Type B pancreatic cell (in vitro differentiated cells): ENCODE measurements at regions not wholly inside any gene's neighbourhood (a gene's known extent, or its start where the extent isn't known, plus 50 kb on each side); places are given as distances from the start of the nearest gene placed in this dataset.

Experiments
- DNase-seq: peaks from one replicate; pipeline ENCODE4 v3.0.0; 2021; ENCODE audit warnings: mixed read lengths; ENCODE audit not compliant: unreplicated experiment; ENCODE audit errors: extremely low spot score
- H3K27ac Mint-ChIP-seq: 2 replicates; pipeline ENCODE4 v1.8.0; 2021; ENCODE audit warnings: mild to moderate bottlenecking, mixed read lengths
- H3K27me3 Mint-ChIP-seq: 2 replicates; pipeline ENCODE4 v1.8.0; 2021; ENCODE audit warnings: mixed read lengths
- H3K36me3 Mint-ChIP-seq: 2 replicates; pipeline ENCODE4 v1.8.0; 2021; ENCODE audit warnings: mixed read lengths
- H3K4me1 Mint-ChIP-seq: one replicate; pipeline ENCODE4 v1.8.0; 2021; ENCODE audit warnings: mixed read lengths; ENCODE audit not compliant: unreplicated experiment
- H3K4me3 Mint-ChIP-seq: 2 replicates; pipeline ENCODE4 v1.8.0; 2021; ENCODE audit warnings: mild to moderate bottlenecking, mixed read lengths
- H3K9me3 Mint-ChIP-seq: 2 replicates; pipeline ENCODE4 v1.8.0; 2021; ENCODE audit warnings: mixed read lengths
- CTCF ChIP-seq: fragments of 200-600 bp; sonication (generic); conservative IDR thresholded peaks from 2 replicates; pipeline ENCODE4 v1.5.0; 2021; ENCODE audit warnings: antibody characterized with exemption, mild to moderate bottlenecking

- Mint-ChIP-seq H3K36me3 (no peaks in the 10 kb centered on the region), H3K9me3 (no peaks in the 10 kb centered on the region), H3K4me3 (no peak overlapping the region), H3K27ac (no peak overlapping the region), H3K4me1 (peaks cover 14% of the 10 kb centered on the region), H3K27me3 (peaks cover 3% of the 10 kb centered on the region)
- DNase-seq: no peak
- TF ChIP-seq CTCF: no peak
Measured at GRCh38 chr5:96243862-96244261, 189.2 kb downstream of the PCSK1 start.

GRCh38 chr5:96243203-96243602 lies 189.8 kb downstream of the PCSK1 start:
- DNase-seq: no peak
- Mint-ChIP-seq H3K36me3 (no peaks in the 10 kb centered on the region), H3K4me3 (no peak overlapping the region), H3K27ac (no peak overlapping the region), H3K4me1 (peaks cover 12% of the 10 kb centered on the region), H3K27me3 (peaks cover 3% of the 10 kb centered on the region), H3K9me3 (no peaks in the 10 kb centered on the region)
- no peak for TF ChIP-seq CTCF

GRCh38 chr5:96242571-96242970 lies 190.5 kb downstream of the PCSK1 start:
- no peak overlapping the region for H3K27ac Mint-ChIP-seq
- H3K36me3 Mint-ChIP-seq: no peaks in the 10 kb centered on the region
- H3K9me3 Mint-ChIP-seq: no peaks in the 10 kb centered on the region
- peaks cover 10% of the 10 kb centered on the region for H3K4me1 Mint-ChIP-seq
- DNase-seq: no peak
- H3K27me3 Mint-ChIP-seq: peaks cover 3% of the 10 kb centered on the region
- no peak for TF ChIP-seq CTCF
- H3K4me3 Mint-ChIP-seq: no peak overlapping the region

GRCh38 chr5:96236831-96237230 lies 196.2 kb downstream of the PCSK1 start:
- Mint-ChIP-seq H3K27ac (no peak overlapping the region), H3K9me3 (no peaks in the 10 kb centered on the region), H3K4me1 (no peaks in the 10 kb centered on the region), H3K27me3 (no peaks in the 10 kb centered on the region), H3K4me3 (no peak overlapping the region), H3K36me3 (no peaks in the 10 kb centered on the region)
- no peak for TF ChIP-seq CTCF
- no peak for DNase-seq

GRCh38 chr5:96236051-96236450 lies 197.0 kb downstream of the PCSK1 start:
- no peak for DNase-seq
- no peak for TF ChIP-seq CTCF
- no peaks in the 10 kb centered on the region for H3K4me1 Mint-ChIP-seq
- H3K36me3 Mint-ChIP-seq: no peaks in the 10 kb centered on the region
- H3K27ac Mint-ChIP-seq: no peak overlapping the region
- no peak overlapping the region for H3K4me3 Mint-ChIP-seq
- no peaks in the 10 kb centered on the region for H3K9me3 Mint-ChIP-seq
- no peaks in the 10 kb centered on the region for H3K27me3 Mint-ChIP-seq
